ENCODE measurements at regions not wholly inside any gene's neighbourhood (a gene's known extent, or its start where the extent isn't known, plus 50 kb on each side); places are given as distances from the start of the nearest gene placed in this dataset.

GRCh38 chr11:11177156-11177808 lies 175.8 kb downstream of the CSNK2A3 start:
- no peak for DNase-seq (ENCODE audit: low read depth)

- DNase-seq (ENCODE audit: low read depth): no peak
Measured at GRCh38 chr11:11173316-11174025, 179.6 kb downstream of the CSNK2A3 start.

DNA sequence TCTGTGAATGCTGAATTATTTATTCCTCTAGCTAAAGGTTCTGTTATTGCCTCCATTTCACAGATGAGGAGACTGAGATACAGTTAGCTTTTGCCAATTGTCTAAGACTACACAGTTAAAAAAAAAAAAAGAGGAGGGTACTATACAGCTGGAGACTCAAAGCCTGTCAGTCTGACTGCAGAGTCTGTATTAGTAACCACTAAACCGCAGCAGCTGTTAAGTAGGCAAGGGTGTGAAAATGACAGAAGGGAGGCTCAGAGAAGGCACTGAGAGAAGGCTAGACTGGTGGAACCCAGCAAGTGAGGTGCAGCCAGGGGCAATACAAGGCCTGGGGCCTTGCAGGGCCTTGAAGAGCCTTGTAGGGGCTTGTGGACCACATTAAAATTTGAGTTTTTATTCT lies 181.2 kb downstream of the CSNK2A3 start:
- no peak for DNase-seq (ENCODE audit: low read depth)

- DNase-seq (ENCODE audit: low read depth): no peak
Measured at GRCh38 chr11:11171285-11171684, 181.8 kb downstream of the CSNK2A3 start.

DNA sequence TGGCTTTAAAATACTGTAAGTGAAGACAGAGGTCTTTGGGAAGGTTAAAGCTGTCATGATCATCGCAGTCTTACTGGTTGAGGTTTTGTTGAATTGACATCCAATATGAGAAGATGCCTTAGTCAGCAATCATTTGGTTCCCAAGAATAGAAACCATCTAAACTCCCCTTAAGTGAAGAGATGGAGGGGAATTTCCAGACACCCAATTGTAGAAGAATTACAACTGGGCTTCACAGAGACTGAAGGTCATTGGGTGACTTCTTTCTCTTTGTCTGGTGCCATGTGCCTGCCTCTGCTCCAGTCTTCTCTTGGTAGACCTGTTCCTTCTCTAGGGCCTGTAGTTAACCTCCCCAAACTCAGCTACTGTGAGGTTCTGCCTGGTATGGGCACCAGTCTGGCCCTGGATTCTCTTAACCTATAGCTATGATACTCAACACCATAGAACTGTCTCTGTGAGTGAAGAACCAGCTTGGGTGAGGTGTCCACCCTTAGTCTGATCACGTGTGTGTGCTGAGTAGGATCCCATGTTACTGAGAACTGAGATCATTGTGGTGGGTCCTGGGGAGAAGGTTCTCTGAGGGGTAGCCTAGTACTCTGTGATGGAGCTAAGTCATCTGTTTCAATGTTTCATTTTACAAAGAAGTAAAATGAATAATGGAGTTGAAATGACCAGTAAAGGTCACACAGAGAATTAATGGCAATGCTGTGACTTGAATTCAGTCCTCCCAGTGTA lies 182.5 kb downstream of the CSNK2A3 start:
- no peak for DNase-seq (ENCODE audit: low read depth)

GRCh38 chr11:11169715-11170351 lies 183.2 kb downstream of the CSNK2A3 start:
- DNase-seq (ENCODE audit: low read depth): no peak

- no peak for DNase-seq (ENCODE audit: low read depth)
Measured at GRCh38 chr11:11167806-11168205, 185.2 kb downstream of the CSNK2A3 start.

DNA sequence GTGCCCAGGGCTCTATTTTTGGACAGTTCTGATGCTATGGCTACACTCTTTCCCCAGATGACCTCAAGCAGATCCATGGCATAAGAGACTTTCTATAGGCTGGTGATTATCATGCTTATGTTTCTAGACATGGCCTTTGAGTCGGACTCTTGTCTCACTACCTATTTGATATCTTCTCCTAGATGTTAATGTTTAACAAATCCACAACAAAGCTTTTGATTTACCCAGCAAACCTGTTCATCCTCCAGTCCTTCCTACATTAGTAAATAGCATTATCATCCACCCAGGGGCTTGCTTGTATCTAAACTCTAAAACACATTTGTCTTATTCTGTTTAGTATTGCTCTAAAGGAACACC lies 188.7 kb downstream of the CSNK2A3 start:
- DNase-seq (ENCODE audit: low read depth): no peak

DNA sequence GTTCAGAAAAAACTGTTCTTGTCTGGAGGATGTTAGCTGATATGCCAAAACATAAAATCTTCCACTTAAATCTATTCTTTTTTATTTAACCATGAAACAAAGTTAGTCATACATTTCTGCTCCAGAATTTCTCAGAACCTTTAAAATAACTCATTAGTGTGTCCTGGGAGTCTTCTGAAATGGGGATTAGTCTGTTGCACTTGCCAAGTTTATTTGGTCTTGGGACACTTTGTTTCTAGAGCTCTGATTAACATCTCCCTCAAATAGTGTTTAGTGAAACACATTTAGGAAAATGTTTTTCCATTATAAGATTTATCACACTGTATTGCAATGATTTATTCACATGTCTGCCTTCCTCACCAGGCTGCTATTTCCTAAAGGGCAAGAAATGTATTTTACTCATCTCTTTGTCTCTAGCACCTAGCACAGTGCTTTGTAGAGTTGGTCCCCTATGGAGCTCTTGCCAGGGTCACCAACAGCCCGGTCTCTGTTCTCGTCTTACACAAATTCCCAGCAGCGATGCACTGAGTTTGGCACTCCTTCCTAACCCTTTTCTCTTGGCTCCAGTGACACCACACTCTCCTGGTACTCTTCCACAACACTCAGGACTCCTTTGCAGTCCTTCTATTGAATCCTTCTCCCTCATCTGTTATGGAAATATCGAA lies 189.2 kb downstream of the CSNK2A3 start:
- DNase-seq (ENCODE audit: low read depth): no peak

DNA sequence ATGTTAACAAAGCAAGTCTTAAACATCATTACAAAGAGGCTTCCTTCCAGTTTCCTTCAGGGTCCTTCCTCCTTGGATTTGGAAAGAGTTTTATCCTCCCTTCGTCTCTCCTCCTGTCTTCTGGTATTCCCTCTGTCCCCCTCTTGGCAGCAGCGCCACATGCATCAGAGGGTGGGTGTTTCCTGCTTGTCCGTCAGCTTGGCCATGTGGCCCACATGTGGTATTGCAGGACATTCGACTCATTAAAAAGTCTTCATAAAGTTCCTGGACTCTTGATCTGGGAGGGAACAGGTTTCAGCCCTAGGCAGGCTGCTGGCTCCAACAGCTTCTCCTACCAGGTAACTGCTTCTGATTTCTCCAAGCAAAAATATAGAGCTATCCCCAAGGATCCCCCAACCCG lies 189.8 kb downstream of the CSNK2A3 start:
- DNase-seq (ENCODE audit: low read depth): no peak

GRCh38 chr11:11157185-11157584 lies 195.9 kb downstream of the CSNK2A3 start:
- no peak for DNase-seq (ENCODE audit: low read depth)

DNA sequence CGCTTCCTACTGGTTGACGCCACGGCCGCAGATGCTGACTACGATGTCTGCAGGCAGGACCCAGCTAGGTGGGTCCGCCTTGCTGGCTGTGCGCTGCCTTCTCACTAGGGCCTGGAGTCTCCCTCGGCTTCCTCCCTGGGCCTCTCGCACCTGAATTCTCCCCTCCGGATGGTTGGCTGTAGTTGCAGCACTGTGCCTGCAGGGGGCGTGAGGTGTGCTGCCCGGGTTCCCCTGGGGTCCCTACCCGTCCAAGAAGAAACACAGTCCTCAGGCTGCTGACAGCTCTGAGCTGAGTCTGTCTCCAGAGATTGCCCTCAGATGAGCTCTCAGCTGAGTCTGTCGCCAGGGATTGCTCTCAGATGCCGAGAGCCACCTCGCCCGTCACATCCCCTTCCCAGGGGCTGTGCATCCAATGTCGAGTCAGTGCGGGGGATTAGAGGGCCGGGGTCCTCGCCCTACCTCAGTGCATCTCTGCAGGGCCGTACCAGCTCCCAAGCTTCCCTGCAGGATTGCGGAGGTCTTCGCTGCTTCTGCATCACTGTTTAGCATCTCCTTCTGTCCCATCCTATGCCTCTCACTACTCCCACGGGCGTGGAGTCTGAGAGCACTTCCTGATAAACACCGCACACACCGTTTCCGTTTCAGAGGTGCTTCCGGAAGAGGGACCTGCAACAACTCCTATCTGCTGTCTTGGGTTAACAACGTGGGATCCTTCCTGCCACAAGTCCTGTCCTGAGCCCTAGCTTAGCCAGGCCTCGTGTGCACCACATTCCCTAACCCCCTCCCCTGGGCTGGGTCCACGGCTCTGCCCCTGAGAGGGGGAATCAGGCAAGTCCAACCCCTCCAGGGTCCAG lies 196.9 kb downstream of the CSNK2A3 start:
- no peak for DNase-seq (ENCODE audit: low read depth)

GRCh38 chr11:11152877-11153276 lies 200.2 kb downstream of the CSNK2A3 start:
- no peak for DNase-seq (ENCODE audit: low read depth)

DNA sequence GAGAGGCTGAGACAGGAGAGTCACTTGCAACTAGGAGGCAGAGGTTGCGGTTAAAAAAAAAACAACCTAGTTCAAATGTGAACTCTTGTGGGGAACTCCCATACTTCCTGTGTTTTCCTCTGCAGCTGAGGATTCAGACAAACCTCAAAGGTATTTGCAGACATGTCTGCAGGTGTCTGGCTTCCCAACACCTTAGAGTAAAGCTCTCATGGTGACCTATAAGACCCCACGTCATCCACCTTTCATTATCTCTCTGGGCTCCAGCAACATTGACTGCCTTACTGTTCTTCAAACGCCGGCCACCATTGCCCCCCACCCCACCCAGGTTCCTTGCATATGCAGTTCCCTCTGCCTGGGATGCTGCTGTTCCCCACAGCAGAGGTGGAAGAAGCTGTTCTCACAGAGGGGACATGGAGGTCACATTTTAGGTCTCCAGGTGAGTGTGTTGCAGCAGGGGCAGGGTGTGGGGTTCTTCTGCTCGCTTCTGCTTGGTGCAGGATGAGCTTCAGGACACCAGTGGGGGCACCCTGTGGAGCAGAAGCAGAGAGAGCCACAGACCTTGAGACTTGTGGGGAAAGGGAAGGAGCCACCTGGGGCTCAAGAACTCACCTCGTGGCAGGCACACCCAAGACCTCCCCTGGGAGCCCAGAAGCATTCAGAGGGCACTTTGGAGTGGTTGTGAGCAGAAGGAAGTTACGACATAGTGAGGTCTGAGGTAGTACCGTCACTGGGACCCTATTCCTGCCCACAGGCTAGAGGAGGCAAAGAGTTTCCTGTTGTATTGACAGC lies 203.2 kb downstream of the CSNK2A3 start:
- no peak for DNase-seq (ENCODE audit: low read depth)

DNA sequence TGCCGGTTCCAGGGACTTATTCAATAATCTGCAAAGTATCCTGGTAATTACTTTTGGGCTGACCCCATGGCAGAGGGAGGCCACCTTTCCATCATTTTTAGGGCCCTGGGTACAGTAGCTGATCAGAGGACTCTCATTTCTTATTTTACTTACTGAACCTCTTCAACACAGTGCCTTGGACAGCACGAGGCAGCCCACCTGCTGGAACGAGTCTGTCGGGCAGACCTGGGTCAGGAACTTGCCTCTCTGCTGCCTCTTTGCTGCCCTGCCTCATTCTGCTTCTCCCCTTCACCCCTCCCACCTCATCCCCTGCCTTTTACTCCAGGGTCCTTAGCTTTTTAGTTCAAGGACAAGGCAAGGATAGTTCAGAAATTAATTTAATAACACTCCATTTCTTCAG lies 204.5 kb downstream of the CSNK2A3 start:
- no peak for DNase-seq (ENCODE audit: low read depth)

- peak; percentile 56 for DNase-seq (ENCODE audit: low read depth)
Measured at GRCh38 chr11:11148104-11148509, 204.9 kb downstream of the CSNK2A3 start.

DNA sequence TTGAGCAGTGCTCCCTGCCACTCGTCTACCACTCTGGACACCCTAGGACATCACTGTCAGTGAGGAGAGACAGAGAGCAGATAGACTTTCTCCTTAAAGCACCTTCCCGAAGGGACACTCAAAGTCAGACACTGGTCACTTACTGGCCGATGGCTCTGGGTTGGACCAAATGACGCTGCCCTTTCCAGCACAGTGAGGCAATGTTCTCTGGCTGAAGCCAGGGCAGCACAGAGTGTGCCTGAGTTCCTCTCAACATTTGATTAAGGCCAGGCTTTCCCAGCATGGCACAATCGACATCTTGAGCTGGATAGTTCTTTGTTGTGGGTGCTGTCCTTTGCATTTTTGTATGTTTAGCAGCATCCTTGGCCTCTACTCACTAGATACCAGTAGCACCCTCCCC lies 206.2 kb downstream of the CSNK2A3 start:
- DNase-seq (ENCODE audit: low read depth): no peak

DNA sequence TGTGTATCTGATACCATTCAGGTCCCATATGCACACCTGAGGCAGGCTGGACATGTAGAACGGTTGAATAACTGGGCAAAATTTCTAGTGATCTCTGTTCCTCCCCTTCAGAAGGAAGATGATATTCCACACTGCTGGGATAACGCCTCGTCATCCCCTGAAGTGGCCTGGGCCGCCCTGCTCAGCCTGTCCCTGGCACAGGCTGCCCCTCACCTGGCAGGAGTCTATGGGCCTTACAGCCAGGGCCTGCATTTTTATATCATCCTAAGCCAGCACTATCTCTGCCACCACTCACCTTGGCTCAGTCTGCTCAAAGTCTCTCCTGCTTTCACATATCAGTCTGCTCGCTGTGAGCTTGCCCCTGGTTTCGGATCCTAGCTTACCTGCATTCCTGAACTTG lies 209.2 kb downstream of the CSNK2A3 start:
- no peak for DNase-seq (ENCODE audit: low read depth)

- no peak for DNase-seq (ENCODE audit: low read depth)
Measured at GRCh38 chr11:11142430-11142829, 210.6 kb downstream of the CSNK2A3 start.

DNA sequence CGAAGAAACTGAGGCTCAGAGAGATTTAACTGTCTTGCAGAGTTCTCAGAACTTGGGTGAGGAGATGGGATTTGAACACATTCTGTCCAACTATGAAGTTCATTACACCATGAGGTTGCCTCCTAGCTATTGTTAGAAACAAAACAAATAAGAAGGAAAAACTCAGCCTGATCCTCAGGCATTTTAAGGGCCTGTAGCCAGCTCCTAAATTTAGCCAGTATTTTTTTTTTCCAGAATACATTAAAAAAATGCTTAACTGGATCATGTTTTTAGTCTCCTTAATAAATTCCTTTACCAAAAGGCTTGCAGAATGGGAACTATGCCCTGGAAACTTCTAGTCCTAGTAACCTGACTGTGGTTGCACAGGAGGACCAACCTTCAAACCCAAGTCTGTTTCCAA lies 212.0 kb downstream of the CSNK2A3 start:
- DNase-seq (ENCODE audit: low read depth): no peak

DNA sequence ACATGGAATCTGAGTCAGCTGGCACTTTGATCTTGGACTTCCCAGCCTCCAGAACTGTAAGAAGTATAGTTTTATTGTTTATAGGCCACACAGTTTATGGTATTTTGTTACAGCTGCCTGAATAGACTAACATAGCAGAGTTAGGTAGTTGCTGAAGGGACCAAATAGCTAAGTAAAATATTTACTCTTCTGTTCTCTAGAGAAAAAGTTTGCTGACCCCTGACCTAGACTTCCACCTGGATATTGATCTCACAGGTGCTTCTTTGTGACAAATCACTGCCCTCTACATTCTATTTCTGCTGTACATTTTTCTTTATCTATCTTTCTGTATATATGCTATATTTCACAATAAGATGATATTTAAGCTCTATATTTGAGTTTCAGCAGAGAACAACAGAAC lies 212.5 kb downstream of the CSNK2A3 start:
- no peak for DNase-seq (ENCODE audit: low read depth)
